CD4-positive, alpha-beta T cell treated with Interleukin-21 for 1 hour (primary cell): ENCODE measurements at regions not wholly inside any gene's neighbourhood (a gene's known extent, or its start where the extent isn't known, plus 50 kb on each side); places are given as distances from the start of the nearest gene placed in this dataset.
A peak's percentile ranks its signal among the peaks of the same experiment; 100 is the strongest.

Experiments
- DNase-seq: peaks from one replicate; pipeline ENCODE4 v3.0.0-alpha.2; 2020

DNA sequence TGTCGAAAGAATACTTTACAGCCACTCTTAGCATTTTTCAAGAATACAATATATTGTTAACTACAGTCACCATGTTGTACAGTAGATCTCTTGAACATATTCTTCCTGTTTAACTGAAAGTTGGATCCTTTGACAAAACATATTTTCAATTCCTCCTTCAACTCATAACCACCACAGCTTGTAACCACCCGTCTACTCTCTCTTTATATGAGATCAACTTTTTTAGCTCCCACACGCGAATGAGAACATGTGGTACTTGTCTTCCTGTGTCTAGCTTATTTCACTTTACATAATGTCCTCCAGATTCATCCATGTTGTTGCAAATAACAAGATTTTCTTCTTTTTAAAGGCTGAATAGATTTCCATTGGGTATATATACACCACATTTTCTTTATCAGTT lies 338.3 kb upstream of the IGFBP7 start:
- no peak for DNase-seq

DNA sequence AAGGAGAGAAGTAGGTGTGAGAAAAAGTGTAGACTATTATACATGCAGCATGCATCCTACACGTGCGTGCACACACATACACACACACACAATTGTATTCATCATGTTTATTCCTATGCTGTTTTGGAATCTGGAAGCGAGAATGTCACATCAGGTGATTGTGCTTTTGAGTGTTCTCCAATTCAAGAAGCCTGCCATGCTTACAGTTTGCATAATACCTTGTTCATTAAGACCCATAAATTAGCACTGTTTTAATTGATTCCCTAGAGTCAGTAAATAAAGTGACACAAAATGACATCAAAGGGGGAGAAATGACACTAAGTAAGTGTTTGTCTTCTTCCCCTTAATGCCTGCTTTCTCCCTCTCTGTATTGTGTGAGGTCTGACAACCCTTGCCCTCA lies 336.1 kb upstream of the IGFBP7 start:
- no peak for DNase-seq

DNA sequence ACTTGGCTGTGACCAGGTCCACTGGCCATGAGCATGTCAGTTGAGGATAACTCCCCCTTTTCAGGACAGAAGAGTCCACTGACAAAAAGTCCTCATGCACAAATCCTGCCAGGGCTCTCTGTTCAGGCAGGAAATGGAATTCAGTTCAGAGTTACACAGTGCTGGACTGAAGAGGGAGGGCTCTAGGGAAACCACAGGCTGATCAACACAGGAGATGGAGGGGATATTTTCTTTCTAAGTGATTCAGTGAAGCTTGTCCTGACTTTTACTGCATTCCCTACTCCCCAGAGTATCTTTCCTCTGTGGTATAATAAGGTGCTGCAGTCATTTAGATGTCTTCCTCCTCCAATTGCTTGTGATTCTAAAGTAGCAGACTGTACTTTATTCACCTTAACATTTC lies 335.5 kb upstream of the IGFBP7 start:
- no peak for DNase-seq

DNA sequence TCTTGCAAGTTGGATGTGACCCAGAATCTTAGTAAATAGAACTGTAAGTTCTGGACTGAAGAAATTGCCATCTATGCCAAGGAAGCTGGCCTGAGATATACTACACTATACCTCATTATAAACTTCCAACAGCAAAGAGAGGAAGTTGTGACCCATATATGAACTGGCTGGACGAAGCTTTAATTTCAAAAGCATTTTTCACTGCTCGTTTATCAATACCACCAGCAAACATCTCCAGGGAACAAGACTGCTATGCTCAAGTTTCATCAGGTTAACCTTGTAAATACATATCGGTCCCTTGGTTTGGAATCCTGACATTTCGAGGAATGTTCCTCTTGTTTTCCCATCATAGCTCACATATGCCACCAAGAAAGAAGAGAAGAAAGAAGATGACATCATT lies 334.5 kb upstream of the IGFBP7 start:
- DNase-seq: no peak

DNA sequence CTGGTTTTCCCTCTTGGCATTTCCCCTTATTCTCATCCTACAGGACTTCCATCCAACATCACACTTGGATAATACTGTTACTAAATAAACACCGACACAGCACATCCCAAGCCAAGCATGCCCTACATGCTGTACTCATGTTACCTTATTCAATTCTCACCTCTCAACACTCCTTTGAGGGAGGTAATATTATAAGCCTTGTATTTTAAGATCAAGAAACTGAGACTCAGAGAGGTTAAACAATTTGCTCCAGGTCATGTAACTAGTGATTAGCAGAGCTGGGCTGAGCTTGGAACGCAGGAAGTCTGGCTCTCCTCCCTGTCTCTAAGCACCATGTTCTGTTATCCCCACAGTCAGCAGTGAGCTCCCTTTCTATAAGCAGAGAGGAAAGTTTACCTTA lies 333.6 kb upstream of the IGFBP7 start:
- no peak for DNase-seq

DNA sequence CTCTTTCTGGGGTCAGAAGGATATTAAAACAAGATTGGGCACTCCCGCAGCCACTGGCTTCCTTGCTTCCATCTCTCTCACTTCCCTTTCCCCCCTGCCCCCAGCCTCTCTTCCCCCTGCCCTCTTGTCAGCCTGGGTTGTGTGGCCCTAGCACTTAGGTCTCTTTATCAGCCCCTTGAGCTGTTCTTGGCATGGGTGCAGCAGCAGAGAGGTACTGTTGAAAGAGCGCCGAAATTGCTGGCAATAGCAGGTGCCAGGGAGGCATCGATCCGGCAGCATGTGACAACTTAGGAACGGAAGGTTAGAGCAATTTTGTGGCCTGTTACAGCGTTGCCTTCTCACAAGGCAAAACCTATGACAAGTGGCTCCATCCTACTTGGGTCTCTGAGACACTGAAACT lies 333.1 kb upstream of the IGFBP7 start:
- DNase-seq: no peak

DNA sequence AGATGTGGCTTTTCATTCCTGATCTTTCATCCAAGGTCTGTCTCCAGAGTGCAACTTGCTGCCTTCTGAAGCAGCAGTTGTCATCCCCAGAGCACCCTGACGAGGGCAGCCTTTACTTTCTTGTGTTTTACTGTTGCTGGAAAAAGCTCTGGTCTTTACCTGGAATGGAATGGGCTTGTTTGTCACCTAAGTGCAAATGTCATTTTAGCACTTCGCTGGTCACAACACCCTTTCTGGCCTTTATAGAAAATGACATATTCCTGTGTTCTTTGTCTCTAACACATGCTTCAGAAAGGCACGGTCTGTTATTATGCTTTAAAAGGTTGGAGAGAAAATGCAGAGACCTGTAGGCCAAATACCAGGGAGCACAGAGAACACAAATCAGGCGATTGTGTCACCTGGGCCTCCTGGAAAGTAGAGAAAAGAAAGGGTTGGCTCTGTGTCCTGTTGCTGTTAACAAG lies 332.7 kb upstream of the IGFBP7 start:
- no peak for DNase-seq

DNA sequence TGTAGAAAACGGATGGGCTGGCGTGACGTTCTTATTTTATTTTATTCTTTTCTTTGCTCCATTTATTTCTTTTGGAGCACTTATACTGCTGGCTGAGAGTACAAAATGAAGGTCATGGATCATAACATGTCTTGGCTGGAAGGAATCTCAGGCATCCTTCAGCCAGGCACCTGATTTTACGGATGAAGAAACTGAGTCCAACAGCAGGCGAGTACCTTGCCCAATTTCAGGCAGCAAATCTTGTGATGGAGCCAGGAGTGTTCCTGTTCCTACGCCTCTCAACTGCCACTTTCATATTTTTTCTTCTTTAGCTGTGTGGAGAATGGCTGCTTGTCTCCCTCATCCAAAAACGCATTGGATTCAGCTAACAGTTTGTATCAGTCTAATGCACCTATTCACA lies 332.1 kb upstream of the IGFBP7 start:
- no peak for DNase-seq

DNA sequence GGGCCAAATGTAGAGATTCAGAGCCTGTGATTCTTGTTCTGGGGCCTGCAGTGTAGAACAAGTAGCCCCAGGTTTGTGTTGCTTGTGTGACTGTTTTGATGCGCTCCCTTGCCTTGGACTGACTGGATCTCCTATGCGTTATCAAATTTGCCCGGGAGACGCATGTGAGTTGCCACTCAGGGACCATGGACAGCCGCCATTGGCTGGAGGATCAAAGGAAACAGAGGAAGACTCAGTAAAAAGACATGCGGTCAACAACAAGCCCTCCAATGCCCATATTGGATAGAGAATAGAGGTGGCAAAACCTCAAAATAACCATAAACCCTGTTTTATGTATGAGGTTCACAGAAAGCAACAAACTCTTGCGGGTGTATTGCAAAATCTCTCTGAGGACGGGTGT lies 327.5 kb upstream of the IGFBP7 start:
- no peak for DNase-seq

DNA sequence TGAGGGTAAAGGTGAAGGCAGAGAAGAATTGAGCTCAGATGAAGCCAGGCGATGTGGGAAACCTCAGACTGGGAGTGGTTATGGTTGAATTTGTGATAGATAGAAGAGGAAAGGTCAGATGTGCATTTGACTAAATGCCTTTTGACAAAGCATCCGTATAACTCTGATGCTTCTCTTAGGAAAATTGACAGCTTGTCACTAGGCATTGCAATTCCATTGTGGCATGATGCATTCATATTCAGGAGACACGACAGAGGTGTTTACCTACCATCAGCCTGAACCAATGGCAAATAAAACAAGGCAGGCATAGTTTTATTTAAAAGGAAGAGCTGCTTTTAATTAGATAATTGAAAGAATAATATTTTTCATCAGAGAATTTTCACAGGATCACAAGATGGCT lies 325.1 kb upstream of the IGFBP7 start:
- no peak for DNase-seq

DNA sequence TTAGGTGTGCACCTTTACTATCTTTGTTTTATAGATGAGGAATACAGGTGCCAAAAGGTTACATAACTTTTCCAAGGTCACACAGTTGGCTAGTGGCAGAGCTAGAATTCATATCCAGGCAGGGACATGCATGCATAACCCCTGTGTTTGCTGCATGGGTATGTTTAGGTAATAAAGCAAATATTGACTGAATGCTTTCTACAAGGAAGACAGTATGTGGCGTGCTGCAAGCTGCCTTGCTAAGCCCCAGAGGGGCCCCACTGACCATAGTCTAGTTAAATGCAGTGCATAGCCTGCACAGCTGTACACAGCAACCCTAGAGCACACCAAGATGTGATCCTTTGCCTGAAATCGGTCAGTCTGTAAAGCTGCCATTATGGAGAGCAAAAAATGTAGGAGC lies 320.5 kb upstream of the IGFBP7 start:
- no peak for DNase-seq

DNA sequence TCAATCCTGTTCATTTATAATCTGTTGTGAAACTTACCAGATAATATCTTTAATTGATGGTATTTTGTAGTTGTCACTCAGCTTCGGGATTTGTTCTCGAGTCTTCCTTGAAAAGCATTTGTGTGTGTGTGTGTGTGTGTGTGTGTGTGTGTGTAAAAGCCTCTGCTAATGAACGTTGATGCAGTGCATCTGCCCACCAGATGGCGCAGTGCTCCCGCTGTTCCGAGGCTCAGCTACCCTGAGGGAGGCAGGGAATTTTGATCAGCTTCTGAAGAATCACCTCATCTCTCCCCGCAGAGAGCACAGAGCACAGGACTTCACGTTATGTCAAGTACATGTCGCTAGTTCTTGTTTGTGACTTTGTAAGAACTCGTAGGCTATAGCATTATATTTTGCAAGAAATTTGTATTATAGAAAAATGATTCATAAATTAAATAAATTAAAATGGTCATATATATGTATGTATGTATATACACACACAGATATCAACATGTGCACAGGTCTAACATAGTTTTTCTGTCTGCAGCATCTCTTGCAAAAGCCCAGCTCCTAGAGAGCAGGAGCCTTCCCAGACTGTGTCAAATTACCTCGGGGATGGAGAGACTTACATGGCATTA lies 316.7 kb upstream of the IGFBP7 start:
- peak; percentile 13 for DNase-seq

DNA sequence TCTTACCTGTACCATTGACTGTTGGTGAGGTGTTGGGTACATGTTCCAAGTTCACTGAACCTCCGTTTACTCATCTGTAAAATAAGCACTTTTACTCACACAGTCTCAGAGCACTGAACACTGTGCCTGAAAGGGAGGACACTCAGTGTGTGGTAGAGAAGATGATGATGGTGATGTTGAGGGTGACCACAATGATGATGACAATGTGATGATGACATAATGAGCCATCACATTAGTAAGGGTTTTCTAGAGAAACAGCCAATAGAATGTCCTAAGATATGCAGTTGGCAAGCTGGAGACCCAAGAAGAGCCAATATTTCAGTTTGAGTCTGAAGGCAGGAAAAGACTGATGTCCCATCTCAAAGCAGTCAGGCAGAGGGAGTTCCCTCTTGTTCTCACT lies 315.4 kb upstream of the IGFBP7 start:
- no peak for DNase-seq

DNA sequence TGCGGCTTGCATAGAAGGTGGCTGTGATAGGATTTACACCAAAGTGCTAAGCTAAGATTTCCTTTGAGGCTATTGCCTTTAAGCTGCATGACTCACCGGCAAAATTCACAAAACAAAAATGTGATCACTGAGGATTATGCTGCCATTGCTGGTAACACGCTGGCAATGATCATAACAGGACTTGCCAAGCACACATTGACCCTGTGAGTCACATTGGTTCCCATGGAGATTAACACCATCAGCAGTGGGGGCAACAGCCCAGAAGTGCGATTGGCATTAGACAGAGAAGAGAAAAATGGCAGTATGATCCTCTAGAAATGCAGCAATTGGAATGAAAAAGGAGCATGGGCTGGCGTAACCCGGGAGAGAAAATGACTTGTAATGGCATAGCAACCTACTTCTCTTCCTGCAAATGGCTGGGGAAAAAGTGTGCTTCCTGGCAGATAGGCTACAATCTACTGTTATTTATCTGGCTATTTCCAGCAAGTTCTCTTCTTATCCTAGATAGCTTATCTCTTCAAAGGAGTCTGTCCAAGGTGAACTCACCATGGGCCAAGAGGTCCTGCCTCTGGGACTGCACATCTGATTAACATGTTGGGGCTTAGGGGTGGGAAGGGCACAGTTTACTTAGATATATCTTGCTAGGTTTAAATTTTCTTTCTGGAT lies 314.2 kb upstream of the IGFBP7 start:
- DNase-seq: no peak

DNA sequence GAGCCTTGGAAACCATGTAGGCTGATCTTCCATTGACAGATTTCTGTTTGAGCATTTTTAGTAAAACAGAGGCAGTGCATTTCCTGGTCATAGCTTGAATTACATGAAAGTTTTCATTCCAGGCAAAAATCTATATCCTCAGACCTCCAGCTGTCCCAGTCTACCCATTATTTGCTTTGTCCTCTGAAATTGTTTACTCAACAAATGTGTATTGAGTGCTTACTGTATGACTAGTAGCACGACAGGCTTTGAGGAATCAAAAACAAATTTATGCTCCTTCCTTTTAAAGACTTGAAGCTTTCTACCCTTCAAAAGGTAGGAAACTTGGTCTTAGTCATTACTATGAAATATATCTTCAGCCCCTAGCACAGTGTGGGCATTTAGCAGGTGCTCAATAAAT lies 307.9 kb upstream of the IGFBP7 start:
- no peak for DNase-seq

DNA sequence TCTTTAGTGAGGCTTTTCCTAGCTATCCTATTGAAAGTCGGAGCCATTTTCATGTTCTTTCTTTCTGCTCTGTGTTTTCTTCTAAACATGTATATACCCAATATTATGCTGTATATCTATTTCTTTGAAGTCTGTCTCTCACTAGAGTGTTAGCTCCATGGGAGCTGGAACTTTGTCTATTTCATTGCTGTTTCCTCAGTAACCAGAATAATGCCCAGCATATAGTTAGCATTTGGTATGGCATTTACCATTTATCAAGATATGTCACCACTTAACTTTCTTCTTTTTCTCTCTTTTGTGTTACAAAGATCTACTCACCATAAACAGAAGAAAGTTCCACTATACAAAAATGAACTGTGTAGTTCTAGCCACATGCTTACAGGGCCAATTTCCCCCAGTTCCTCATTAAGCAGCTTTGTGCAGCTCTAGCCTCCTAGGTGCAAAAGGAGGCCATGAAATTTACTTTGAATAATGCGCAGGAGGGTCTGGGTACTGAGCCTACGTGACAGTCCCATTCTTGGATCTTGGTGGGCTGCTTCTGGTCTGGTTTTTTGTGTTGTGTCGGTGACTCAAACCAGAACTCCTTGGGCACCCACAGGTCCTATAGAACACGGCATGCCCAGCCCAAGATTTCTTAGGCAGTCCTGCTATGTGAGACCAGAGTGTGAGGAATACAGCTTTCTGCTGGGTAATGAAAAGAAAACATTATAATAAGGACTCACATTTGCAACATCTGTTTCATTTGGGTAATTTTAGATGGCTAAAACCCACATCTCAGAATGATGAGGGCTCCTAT lies 302.3 kb upstream of the IGFBP7 start:
- DNase-seq: no peak

DNA sequence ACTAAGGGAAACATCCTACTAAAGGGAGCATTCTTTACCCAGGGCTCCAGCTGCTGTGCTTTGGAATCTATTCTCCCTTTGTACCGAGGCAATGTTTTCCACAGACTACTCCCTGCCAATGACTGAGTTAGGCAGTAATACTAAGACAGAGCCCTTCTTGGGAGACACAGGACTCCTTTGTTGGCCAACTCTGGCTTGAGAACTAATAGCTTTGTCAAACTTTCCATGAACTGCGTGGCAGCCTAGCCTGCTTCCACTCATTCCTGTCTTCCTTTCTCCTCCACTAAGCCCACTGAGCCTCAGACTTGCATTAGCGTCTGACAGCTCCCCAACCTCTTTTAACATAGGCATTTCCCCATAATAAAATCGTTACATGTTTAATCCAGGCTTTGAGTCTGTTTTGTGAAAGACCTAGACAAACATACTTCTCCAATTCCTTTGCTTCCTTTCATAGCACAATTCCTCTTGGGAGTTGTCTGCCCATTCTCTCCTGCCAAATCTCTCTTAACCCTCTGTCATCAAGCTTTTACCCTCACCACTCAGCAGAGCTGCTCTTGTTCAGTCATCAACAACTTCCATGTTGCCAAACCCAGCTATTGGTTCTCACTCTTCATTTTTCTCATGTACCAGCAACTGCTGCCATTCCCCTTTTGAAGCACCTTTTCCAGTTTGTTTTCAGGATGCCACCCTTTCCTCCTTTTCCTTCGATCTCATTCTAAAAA lies 300.3 kb upstream of the IGFBP7 start:
- no peak for DNase-seq

DNA sequence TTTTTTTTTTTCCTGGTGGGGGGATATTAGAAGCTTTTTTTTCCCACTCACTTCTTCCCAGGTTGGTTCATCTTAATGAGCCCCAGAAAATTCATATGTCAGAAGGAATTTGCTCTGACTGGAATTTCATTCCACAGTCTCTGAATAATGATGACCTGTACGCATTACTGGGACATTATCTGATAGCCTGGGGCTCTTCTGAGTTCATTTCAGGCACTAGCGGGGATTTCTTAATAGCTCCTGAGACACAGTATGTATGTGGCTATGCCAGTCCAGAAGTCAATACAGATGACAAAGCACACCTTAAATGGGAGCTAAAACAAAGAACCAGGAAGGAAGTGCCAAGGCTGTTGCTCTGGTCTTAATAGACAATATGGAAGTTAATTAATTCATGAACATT lies 295.2 kb upstream of the IGFBP7 start:
- DNase-seq: no peak

DNA sequence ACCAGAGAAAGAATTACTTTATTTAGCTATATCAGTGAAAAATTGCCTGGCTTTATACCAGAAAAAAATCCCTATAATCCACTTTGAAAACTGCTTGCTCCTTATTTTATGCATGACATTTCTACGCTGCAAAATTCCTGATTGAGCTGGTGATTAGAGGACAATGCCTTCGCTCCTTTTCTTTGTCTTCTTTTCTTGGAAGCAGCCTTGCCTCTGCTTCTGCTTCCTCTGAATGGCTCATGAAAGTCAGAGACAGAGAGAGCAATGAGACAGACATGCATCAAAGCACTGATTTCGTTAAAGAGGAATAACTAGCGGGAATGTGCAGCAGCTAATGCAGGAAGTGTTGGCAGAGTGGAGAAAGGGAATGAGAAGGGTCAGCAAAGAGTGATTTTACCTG lies 294.3 kb upstream of the IGFBP7 start:
- DNase-seq: no peak

DNA sequence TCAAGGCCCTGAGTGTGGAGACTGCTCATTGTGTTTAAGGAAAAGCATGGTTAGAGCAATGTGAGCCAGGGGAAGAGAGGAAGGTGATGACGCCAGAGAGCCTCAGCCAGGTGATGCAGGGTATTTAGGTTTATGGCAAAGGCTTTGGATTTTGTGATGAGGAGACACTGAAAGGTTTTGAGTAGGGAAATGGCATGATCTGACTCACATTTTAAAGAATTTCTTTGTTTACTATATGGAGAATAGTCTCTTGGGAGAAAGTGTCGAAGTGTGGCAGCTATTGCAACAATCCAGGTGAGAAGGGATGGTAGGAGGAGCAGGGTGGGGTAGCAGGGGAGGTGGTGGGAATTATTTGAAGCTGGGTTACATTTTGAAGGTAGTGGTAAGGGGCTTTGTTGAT lies 293.4 kb upstream of the IGFBP7 start:
- DNase-seq: no peak

DNA sequence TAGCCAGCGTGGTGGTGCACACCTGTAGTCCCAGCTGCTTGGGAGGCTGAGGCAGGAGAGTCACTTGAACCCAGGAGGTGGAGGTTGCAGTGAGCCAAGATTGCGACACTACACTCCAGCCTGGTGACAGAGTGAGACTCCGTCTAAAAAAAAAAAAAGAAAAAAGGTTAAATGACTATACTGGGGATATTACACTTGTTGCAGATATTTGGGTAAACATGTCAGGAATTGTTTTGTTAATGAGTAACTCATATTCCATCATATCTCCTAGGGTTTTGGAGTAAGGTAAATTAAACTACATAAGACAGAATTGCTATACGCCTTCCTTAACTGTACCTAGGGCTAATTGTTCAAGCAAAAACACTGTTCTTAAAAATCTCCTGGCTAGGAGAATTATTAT lies 291.4 kb upstream of the IGFBP7 start:
- DNase-seq: no peak

DNA sequence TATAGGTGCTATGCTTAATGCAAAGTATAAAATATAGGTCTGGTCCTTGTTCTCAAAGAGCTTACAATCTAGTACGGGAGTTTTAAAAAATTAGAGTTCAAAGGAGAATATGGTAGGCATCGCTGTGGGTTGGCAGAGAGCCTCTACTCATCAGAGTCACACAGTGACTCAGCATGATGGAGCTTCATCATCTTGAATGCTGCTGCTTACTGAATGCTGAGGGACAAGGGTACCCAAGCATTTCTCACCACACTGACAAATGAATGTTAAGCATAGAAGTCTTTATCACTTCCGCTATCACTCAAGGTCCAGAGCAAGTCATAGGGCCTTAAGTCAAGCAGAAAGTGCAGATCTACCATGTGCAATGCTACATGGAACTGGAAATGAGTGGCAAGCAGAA lies 268.6 kb upstream of the IGFBP7 start:
- DNase-seq: no peak

DNA sequence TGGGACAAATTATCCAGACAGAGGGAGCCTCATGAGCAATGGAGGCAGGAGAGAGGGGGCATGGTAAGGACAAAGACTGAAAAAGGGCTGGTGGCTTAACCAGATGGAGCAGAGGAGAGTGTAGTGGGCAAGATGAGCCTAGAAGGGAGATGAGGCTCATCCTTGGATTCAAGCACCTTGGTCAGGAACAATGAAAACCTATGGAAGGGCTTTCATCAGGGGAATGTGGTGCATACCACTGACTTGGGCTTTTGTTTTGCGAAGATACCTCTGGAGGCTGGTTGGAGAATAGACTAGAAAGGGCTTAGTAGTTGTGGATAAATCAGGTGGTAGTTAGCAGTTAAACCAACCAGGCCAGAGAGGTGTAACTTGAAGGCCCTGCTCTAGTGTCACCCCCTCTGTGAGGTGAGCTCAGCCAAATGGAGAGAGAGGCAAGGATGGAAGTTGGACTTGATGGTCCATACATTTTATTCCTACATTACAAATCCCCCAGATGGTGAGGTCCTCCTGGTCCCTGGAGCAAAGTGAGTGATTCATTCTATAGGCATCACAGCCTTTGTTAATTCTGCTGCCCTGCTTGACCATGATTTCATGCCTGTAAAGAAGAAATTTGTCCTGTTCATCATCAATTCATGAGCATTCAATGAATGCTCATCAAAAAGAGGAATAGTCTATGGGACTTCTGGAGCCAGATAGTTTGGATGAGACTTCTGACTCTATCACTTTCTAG lies 264.8 kb upstream of the IGFBP7 start:
- DNase-seq: no peak
